Loucy (cell line): ENCODE measurements at regions not wholly inside any gene's neighbourhood (a gene's known extent, or its start where the extent isn't known, plus 50 kb on each side); places are given as distances from the start of the nearest gene placed in this dataset.

Experiments used
- EZH2phosphoT487 ChIP-seq: fragments of 200-600 bp; IDR thresholded peaks from 2 replicates; pipeline ENCODE4 v1.6.1; 2018; ENCODE audit warnings: antibody characterized with exemption, mild to moderate bottlenecking, moderate library complexity, borderline replicate concordance
- TF ChIP-seq, protein P1 (sequence below): fragments of 200-600 bp; sonication (generic); conservative IDR thresholded peaks from 2 replicates; pipeline ENCODE4 v1.5.1; 2014; ENCODE audit warnings: mild to moderate bottlenecking, antibody characterized with exemption, low read length

DNA sequence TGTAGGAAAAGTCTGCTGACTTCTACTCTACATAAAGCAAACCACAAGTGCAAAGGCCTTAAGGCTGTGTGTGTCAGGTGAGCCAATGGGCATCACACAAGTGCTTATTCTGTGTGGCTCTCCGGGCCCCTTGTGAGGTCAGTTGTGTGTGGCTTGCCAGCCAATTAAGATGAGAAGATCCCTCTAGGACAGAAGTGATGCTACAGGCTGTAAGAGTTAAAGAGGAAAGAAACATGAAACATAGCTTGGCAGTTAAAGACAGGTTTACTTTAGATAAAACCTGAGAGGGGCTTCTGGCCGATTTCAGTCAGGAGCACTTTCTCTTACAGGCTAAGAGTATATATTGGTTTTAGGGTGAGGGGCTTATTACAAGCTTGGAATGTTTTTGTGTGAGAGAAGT lies 242.4 kb downstream of the NFATC2 start:
- TF ChIP-seq, protein P1, sequence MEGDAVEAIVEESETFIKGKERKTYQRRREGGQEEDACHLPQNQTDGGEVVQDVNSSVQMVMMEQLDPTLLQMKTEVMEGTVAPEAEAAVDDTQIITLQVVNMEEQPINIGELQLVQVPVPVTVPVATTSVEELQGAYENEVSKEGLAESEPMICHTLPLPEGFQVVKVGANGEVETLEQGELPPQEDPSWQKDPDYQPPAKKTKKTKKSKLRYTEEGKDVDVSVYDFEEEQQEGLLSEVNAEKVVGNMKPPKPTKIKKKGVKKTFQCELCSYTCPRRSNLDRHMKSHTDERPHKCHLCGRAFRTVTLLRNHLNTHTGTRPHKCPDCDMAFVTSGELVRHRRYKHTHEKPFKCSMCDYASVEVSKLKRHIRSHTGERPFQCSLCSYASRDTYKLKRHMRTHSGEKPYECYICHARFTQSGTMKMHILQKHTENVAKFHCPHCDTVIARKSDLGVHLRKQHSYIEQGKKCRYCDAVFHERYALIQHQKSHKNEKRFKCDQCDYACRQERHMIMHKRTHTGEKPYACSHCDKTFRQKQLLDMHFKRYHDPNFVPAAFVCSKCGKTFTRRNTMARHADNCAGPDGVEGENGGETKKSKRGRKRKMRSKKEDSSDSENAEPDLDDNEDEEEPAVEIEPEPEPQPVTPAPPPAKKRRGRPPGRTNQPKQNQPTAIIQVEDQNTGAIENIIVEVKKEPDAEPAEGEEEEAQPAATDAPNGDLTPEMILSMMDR: no peak
- no peak for TF ChIP-seq EZH2phosphoT487
